ENCODE measurements at regions not wholly inside any gene's neighbourhood (a gene's known extent, or its start where the extent isn't known, plus 50 kb on each side); places are given as distances from the start of the nearest gene placed in this dataset.
"Not testable (repeated sequence)": the region's sequence is repeated elsewhere in the genome, so short reads cannot be mapped to it uniquely, and the experiment has no call there.

GRCh38 chr2:122669627-122670026, 914.2 kb downstream of the TSN start:
- H3K4me3 ChIP-seq (ENCODE audit: low read length), result no peak overlapping the region
- no peak for TF ChIP-seq ZNF274 (IDR thresholded peaks at IDR 0.05; ENCODE audit: low read depth, low read length)

GRCh38 chr2:122670897-122671296, 915.4 kb downstream of the TSN start:
- no peak overlapping the region for H3K4me3 ChIP-seq (ENCODE audit: low read length)
- no peak for TF ChIP-seq ZNF274 (IDR thresholded peaks at IDR 0.05; ENCODE audit: low read depth, low read length)

GRCh38 chr2:122680662-122681061, 925.2 kb downstream of the TSN start:
- no peak for TF ChIP-seq ZNF274 (IDR thresholded peaks at IDR 0.05; ENCODE audit: low read depth, low read length)
- H3K4me3 ChIP-seq (ENCODE audit: low read length), result no peak overlapping the region

GRCh38 chr2:122681626-122682025, 926.2 kb downstream of the TSN start:
- no peak overlapping the region for H3K4me3 ChIP-seq (ENCODE audit: low read length)
- no peak for TF ChIP-seq ZNF274 (IDR thresholded peaks at IDR 0.05; ENCODE audit: low read depth, low read length)

GRCh38 chr2:122682356-122682755, 926.9 kb downstream of the TSN start:
- no peak for TF ChIP-seq ZNF274 (IDR thresholded peaks at IDR 0.05; ENCODE audit: low read depth, low read length)
- H3K4me3 ChIP-seq (ENCODE audit: low read length), result no peak overlapping the region

- H3K4me3 ChIP-seq (ENCODE audit: low read length), result no peak overlapping the region
- no peak for TF ChIP-seq ZNF274 (IDR thresholded peaks at IDR 0.05; ENCODE audit: low read depth, low read length)
Observed at GRCh38 chr2:122683018-122683417, 927.6 kb downstream of the TSN start.

- H3K4me3 ChIP-seq (ENCODE audit: low read length), result no peak overlapping the region
- no peak for TF ChIP-seq ZNF274 (IDR thresholded peaks at IDR 0.05; ENCODE audit: low read depth, low read length)
Observed at GRCh38 chr2:122692400-122693083, 937.1 kb downstream of the TSN start.

GRCh38 chr2:122697415-122697814, 942.0 kb downstream of the TSN start:
- no peak for TF ChIP-seq ZNF274 (IDR thresholded peaks at IDR 0.05; ENCODE audit: low read depth, low read length)
- no peak overlapping the region for H3K4me3 ChIP-seq (ENCODE audit: low read length)

GRCh38 chr2:122703676-122704075, 948.2 kb downstream of the TSN start:
- TF ChIP-seq ZNF274 (IDR thresholded peaks at IDR 0.05; ENCODE audit: low read depth, low read length), result no peak
- H3K4me3 ChIP-seq (ENCODE audit: low read length), result no peak overlapping the region

GRCh38 chr2:122704109-122704563, 948.7 kb downstream of the TSN start:
- no peak for TF ChIP-seq ZNF274 (IDR thresholded peaks at IDR 0.05; ENCODE audit: low read depth, low read length)
- no peak overlapping the region for H3K4me3 ChIP-seq (ENCODE audit: low read length)

GRCh38 chr2:122705746-122706145, 950.3 kb downstream of the TSN start:
- no peak overlapping the region for H3K4me3 ChIP-seq (ENCODE audit: low read length)
- TF ChIP-seq ZNF274 (IDR thresholded peaks at IDR 0.05; ENCODE audit: low read depth, low read length), result no peak

GRCh38 chr2:122706757-122707223, 951.3 kb downstream of the TSN start:
- TF ChIP-seq ZNF274 (IDR thresholded peaks at IDR 0.05; ENCODE audit: low read depth, low read length), result no peak
- H3K4me3 ChIP-seq (ENCODE audit: low read length), result no peak overlapping the region

GRCh38 chr2:122707224-122707824, 951.9 kb downstream of the TSN start:
- TF ChIP-seq ZNF274 (IDR thresholded peaks at IDR 0.05; ENCODE audit: low read depth, low read length), result no peak
- no peak overlapping the region for H3K4me3 ChIP-seq (ENCODE audit: low read length)

GRCh38 chr2:122710049-122710448, 954.6 kb downstream of the TSN start:
- H3K4me3 ChIP-seq (ENCODE audit: low read length), result no peak overlapping the region
- no peak for TF ChIP-seq ZNF274 (IDR thresholded peaks at IDR 0.05; ENCODE audit: low read depth, low read length)

GRCh38 chr2:122713800-122714199, 958.3 kb downstream of the TSN start:
- no peak for TF ChIP-seq ZNF274 (IDR thresholded peaks at IDR 0.05; ENCODE audit: low read depth, low read length)

GRCh38 chr2:122720822-122721221, 965.4 kb downstream of the TSN start:
- H3K4me3 ChIP-seq (ENCODE audit: low read length), result not testable (repeated sequence)

More at GRCh38 chr2:122713800-122714199, 958.3 kb downstream of the TSN start:
- H3K4me3 ChIP-seq (ENCODE audit: low read length), result no peak overlapping the region
